HCT116 (cell line): ENCODE measurements at regions not wholly inside any gene's neighbourhood (a gene's known extent, or its start where the extent isn't known, plus 50 kb on each side); places are given as distances from the start of the nearest gene placed in this dataset.

Experiments
- ATAC-seq: fragments of 200-7000 bp; cut with Tn5 transposase; 2 replicates; pipeline ENCODE4 v1.9.1; 2020; ENCODE audit warnings: mild to moderate bottlenecking, moderate library complexity
- BruUV-seq: library from RNA; stranded (reverse); fragments of 400-500 nt; replicated peaks from 2 replicates; lab custom pipeline; 2021; lab: Mats Ljungman, UMichigan
- CTCF ChIA-PET: fragments of 300-600 bp; sonication (Branson Sonifier 250); formaldehyde crosslinking; loops from one replicate; lab custom pipeline; 2021; ENCODE audit warnings: antibody characterized with exemption; lab: Charles Lee
- POLR2A ChIA-PET: fragments of 300-600, 350-600 bp; sonication (Branson Sonifier 250); formaldehyde crosslinking; loops from one replicate; lab custom pipeline; 2021; ENCODE audit warnings: antibody characterized with exemption; lab: Charles Lee
- RAD21 ChIA-PET, 2 experiments: fragments of 300-600 bp; sonication (Branson Sonifier 250); formaldehyde crosslinking; loops; one replicate each; lab custom pipeline; 2023; ENCODE audit warnings: low total read pairs in 2 of 2; ENCODE audit not compliant: uncharacterized antibody in 2 of 2, unreplicated experiment in 2 of 2, low non-redundant PET in 1 of 2; lab: Charles Lee
- DNase-seq: peaks from one replicate; pipeline ENCODE4 v3.0.0-alpha.2; 2010; ENCODE audit warnings: low read depth, low spot score
- H2AFZ ChIP-seq: fragments of 200-600 bp; shearing (Covaris generic), sonication (generic); 2 replicates; pipeline ENCODE4 v1.6.1; 2017; ENCODE audit warnings: low read depth, mixed run types, mixed read lengths, antibody characterized with exemption, low read length; ENCODE audit not compliant: poor library complexity, severe bottlenecking
- H3K27ac ChIP-seq: 2 replicates; pipeline ENCODE4 v1.5.1; 2012; ENCODE audit warnings: low read depth, low read length
- H3K27me3 ChIP-seq: fragments of 200-600 bp; sonication (generic); 2 replicates; pipeline ENCODE4 v1.6.1; 2016; ENCODE audit warnings: mixed run types, low read length, mixed read lengths; ENCODE audit not compliant: insufficient read depth
- H3K36me3 ChIP-seq, 2 experiments: fragments of 200-500 bp in 1 of 2; fragments of 200-600 bp in 1 of 2; sonication (Bioruptor generic) in 1 of 2; sonication (generic) in 1 of 2; 2 replicates each; pipeline versions ENCODE4 v1.5.1 to v1.6.1; 2014 to 2016; ENCODE audit warnings: low read length in 2 of 2, inconsistent platforms in 1 of 2, mixed read lengths in 1 of 2, mixed run types in 1 of 2; ENCODE audit not compliant: insufficient read depth in 2 of 2, control insufficient read depth in 1 of 2
- H3K4me1 ChIP-seq, 2 experiments: fragments of 200-600 bp in 1 of 2; sonication (generic) in 1 of 2; 2 replicates each; pipeline versions ENCODE4 v1.5.1 to v1.6.1; 2012 to 2017; ENCODE audit warnings: low read length in 2 of 2, inconsistent platforms in 1 of 2, mild to moderate bottlenecking in 1 of 2, mixed read lengths in 1 of 2, mixed run types in 1 of 2, moderate library complexity in 1 of 2; ENCODE audit not compliant: insufficient read depth in 2 of 2, control insufficient read depth in 1 of 2
- H3K4me2 ChIP-seq: fragments of 200-600 bp; sonication (generic); 2 replicates; pipeline ENCODE4 v1.6.1; 2017; ENCODE audit warnings: mixed run types, low read length, mixed read lengths
- H3K4me3 ChIP-seq, 2 experiments: fragments of 200-600 bp in 1 of 2; sonication (generic) in 1 of 2; replicated peaks in 1 of 2; 2 replicates each; pipeline ENCODE4 v1.5.1; 2011 to 2016; ENCODE audit warnings: low read length in 2 of 2, control low read depth in 1 of 2, low read depth in 1 of 2, mild to moderate bottlenecking in 1 of 2, mixed read lengths in 1 of 2, mixed run types in 1 of 2
- H3K79me2 ChIP-seq: fragments of 200-600 bp; sonication (generic); 2 replicates; pipeline ENCODE4 v1.6.1; 2017; ENCODE audit warnings: mild to moderate bottlenecking, mixed run types, low read length, moderate library complexity, mixed read lengths; ENCODE audit not compliant: insufficient read depth
- H3K9ac ChIP-seq: fragments of 200-600 bp; sonication (generic); 2 replicates; pipeline ENCODE4 v1.6.1; 2016; ENCODE audit warnings: low read length, mixed read lengths
- H3K9me2 ChIP-seq: fragments of 200-600 bp; sonication (generic), shearing (Covaris generic); 2 replicates; pipeline ENCODE4 v1.6.1; 2017; ENCODE audit warnings: mixed run types, mild to moderate bottlenecking, moderate library complexity; ENCODE audit not compliant: insufficient read depth
- H3K9me3 ChIP-seq, 2 experiments: fragments of 200-500 bp in 1 of 2; fragments of 200-600 bp in 1 of 2; sonication (Bioruptor generic) in 1 of 2; sonication (generic) in 1 of 2; 2 replicates each; pipeline ENCODE4 v1.6.1; 2014 to 2017; ENCODE audit warnings: low read length in 2 of 2, mixed read lengths in 2 of 2, inconsistent platforms in 1 of 2, low read depth in 1 of 2, mild to moderate bottlenecking in 1 of 2, mixed run types in 1 of 2, moderate library complexity in 1 of 2; ENCODE audit not compliant: control insufficient read depth in 1 of 2, insufficient read depth in 1 of 2
- H4K20me1 ChIP-seq: fragments of 200-600 bp; sonication (generic), shearing (Covaris generic); 2 replicates; pipeline ENCODE4 v1.6.1; 2017; ENCODE audit warnings: mixed run types, mild to moderate bottlenecking, moderate library complexity; ENCODE audit not compliant: insufficient read depth
- CBX3 ChIP-seq: IDR thresholded peaks from 2 replicates; pipeline ENCODE4 v1.6.1; 2012; ENCODE audit warnings: low read depth
- CEBPB ChIP-seq: IDR thresholded peaks from 2 replicates; pipeline ENCODE4 v1.6.1; 2012; ENCODE audit warnings: low read depth
- EGR1 ChIP-seq: IDR thresholded peaks from 2 replicates; pipeline ENCODE4 v1.6.1; 2012; ENCODE audit warnings: low read depth
- ELF1 ChIP-seq: IDR thresholded peaks from 2 replicates; pipeline ENCODE4 v1.6.1; 2012; ENCODE audit warnings: low read depth, borderline replicate concordance
- EZH2phosphoT487 ChIP-seq: fragments of 200-600 bp; IDR thresholded peaks from 2 replicates; pipeline ENCODE4 v1.6.1; 2018; ENCODE audit warnings: antibody characterized with exemption, borderline replicate concordance
- FOSL1 ChIP-seq: IDR thresholded peaks from 2 replicates; pipeline ENCODE4 v1.6.1; 2012; ENCODE audit warnings: low read depth
- JUND ChIP-seq: IDR thresholded peaks from 2 replicates; pipeline ENCODE4 v1.6.1; 2012
- POLR2A ChIP-seq: IDR thresholded peaks from 2 replicates; pipeline ENCODE4 v1.7.0; 2011; ENCODE audit warnings: borderline replicate concordance; ENCODE audit not compliant: insufficient read depth, insufficient read length; ENCODE audit errors: extremely low read depth
- SIN3A ChIP-seq: IDR thresholded peaks from 2 replicates; pipeline ENCODE4 v1.6.1; 2012; ENCODE audit warnings: low read depth
- SRF ChIP-seq: IDR thresholded peaks from 2 replicates; pipeline ENCODE4 v1.6.1; 2012; ENCODE audit warnings: low read depth
- TCF7L2 ChIP-seq: IDR thresholded peaks from 2 replicates; pipeline ENCODE4 v1.7.0; 2011; ENCODE audit warnings: borderline replicate concordance, inconsistent platforms; ENCODE audit not compliant: insufficient read depth, insufficient read length; ENCODE audit errors: extremely low read depth
- YY1 ChIP-seq: IDR thresholded peaks from 2 replicates; pipeline ENCODE4 v1.6.1; 2011; ENCODE audit warnings: low read length, low read depth, moderate library complexity, mild to moderate bottlenecking; ENCODE audit not compliant: insufficient replicate concordance; ENCODE audit errors: extremely low read depth
- ZFX ChIP-seq: fragments of 450-650 bp; IDR thresholded peaks from 2 replicates; pipeline ENCODE4 v1.6.1; 2017
- ZNF274 ChIP-seq: fragments of 200-500 bp; sonication (Bioruptor generic); IDR thresholded peaks from 2 replicates; pipeline ENCODE4 v1.6.1; 2014; ENCODE audit warnings: mild to moderate bottlenecking, low read depth, low read length, inconsistent platforms
- intact Hi-C: fragments of 100-400 bp; cut with micrococcal nuclease; formaldehyde crosslinking; loops from 2 replicates; pipeline ENCODE4 v1.10.0; 2022
- TF ChIP-seq, protein P1 (sequence below): IDR thresholded peaks from 2 replicates; pipeline ENCODE4 v1.6.1; 2012
- TF ChIP-seq, protein P2 (sequence below): IDR thresholded peaks from 2 replicates; pipeline ENCODE4 v1.6.1; 2012; ENCODE audit warnings: low read depth

DNA sequence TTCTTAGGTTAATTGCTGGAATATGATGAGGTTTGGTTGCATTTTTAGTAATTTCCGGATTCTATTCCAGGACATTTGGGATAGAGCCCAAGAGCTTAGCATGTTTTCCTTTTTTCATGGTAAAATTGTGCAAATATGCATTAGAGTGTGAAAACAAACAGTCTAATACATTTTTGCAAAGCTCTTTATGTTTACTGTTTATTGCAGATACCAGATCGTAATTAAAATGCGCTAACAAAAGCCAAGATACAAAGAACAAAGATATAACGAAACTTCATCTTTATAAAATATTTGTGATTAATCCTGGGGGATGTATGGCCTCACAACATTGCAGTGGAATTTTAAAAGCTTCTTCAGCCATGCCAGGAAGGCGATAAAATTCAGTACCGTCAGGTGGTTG lies 94.5 kb upstream of the TBC1D5 start:
- RAD21 ChIA-PET = no interaction called here

DNA sequence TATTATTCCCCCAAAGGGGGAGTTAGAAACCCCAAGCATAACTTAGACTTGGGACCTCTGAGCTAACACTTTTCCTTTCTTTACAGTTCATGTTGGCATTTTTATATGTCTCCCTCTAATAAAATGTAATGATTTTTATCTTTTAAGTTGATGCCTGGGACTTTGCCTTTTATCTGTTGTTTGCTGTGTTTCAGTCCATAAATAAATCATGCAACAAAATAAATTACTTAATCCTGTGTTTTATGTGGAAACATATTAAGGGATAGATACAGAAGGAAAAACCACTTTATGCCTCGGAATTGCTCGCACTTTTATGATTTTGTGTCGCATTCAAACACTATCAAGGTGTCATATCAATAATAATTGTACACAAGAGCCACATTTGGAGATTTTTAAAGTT lies 93.7 kb upstream of the TBC1D5 start:
- BruUV-seq = no TSS peak
- no peak for TF ChIP-seq ZNF274
- no peak for TF ChIP-seq CBX3
- TF ChIP-seq YY1 = no peak
- TF ChIP-seq ELF1 = no peak
- no peak for TF ChIP-seq EZH2phosphoT487
- no peak for TF ChIP-seq EGR1
- no peak for TF ChIP-seq ZFX
- TF ChIP-seq SIN3A = no peak
- TF ChIP-seq FOSL1 = no peak
- no peak for TF ChIP-seq SRF
- TF ChIP-seq, protein P1, sequence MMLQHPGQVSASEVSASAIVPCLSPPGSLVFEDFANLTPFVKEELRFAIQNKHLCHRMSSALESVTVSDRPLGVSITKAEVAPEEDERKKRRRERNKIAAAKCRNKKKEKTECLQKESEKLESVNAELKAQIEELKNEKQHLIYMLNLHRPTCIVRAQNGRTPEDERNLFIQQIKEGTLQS = no peak
- no peak for TF ChIP-seq POLR2A
- no peak for TF ChIP-seq TCF7L2
- no peak for TF ChIP-seq JUND
- no peak for TF ChIP-seq CEBPB

More for the DNA sequence above, 94.5 kb upstream of the TBC1D5 start:
- intact Hi-C loops = no loop called here
- H3K9me2 ChIP-seq = no peaks in the 10 kb centered on the region
- TF ChIP-seq, protein P2, sequence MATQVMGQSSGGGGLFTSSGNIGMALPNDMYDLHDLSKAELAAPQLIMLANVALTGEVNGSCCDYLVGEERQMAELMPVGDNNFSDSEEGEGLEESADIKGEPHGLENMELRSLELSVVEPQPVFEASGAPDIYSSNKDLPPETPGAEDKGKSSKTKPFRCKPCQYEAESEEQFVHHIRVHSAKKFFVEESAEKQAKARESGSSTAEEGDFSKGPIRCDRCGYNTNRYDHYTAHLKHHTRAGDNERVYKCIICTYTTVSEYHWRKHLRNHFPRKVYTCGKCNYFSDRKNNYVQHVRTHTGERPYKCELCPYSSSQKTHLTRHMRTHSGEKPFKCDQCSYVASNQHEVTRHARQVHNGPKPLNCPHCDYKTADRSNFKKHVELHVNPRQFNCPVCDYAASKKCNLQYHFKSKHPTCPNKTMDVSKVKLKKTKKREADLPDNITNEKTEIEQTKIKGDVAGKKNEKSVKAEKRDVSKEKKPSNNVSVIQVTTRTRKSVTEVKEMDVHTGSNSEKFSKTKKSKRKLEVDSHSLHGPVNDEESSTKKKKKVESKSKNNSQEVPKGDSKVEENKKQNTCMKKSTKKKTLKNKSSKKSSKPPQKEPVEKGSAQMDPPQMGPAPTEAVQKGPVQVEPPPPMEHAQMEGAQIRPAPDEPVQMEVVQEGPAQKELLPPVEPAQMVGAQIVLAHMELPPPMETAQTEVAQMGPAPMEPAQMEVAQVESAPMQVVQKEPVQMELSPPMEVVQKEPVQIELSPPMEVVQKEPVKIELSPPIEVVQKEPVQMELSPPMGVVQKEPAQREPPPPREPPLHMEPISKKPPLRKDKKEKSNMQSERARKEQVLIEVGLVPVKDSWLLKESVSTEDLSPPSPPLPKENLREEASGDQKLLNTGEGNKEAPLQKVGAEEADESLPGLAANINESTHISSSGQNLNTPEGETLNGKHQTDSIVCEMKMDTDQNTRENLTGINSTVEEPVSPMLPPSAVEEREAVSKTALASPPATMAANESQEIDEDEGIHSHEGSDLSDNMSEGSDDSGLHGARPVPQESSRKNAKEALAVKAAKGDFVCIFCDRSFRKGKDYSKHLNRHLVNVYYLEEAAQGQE = no peak
- TF ChIP-seq YY1 (no peak), ELF1 (no peak), POLR2A (no peak), EGR1 (no peak)
- TF ChIP-seq, all 23 proteins: peak for 0
- no TSS peak for BruUV-seq
- ChIA-PET CTCF (interaction anchor here (1.7 kb wide), 1 partner anchor 192 kb away, joined by 4 read pairs; no protein-coding TSS in a partner anchor), POLR2A (no interaction called here)
- no peak overlapping the region for H3K27ac ChIP-seq
- H3K4me1 ChIP-seq = peaks cover 0 to 7% of the 10 kb centered on the region in 2 experiments; a peak in 1 of 4 replicates
- no peak for DNase-seq
- no peaks in the 10 kb centered on the region for H3K27me3 ChIP-seq
- no peak overlapping the region for H2AFZ ChIP-seq
- no peaks in the 10 kb centered on the region for H3K79me2 ChIP-seq
- no peak overlapping the region for H3K4me3 ChIP-seq
- H3K4me2 ChIP-seq = no peak overlapping the region
- no peak overlapping the region for H3K9ac ChIP-seq
- H4K20me1 ChIP-seq = no peaks in the 10 kb centered on the region
- no peak for ATAC-seq
- H3K9me3 ChIP-seq = no peaks in the 10 kb centered on the region
- H3K36me3 ChIP-seq = no peaks in the 10 kb centered on the region

More for the DNA sequence above, 93.7 kb upstream of the TBC1D5 start:
- no peaks in the 10 kb centered on the region for H4K20me1 ChIP-seq
- peaks cover 0 to 7% of the 10 kb centered on the region in 2 experiments; a peak in 1 of 4 replicates for H3K4me1 ChIP-seq
- H3K79me2 ChIP-seq = no peaks in the 10 kb centered on the region
- no peaks in the 10 kb centered on the region for H3K9me2 ChIP-seq
- H3K4me3 ChIP-seq = no peak overlapping the region
- DNase-seq (no peak), ATAC-seq (no peak)
- intact Hi-C loops = no loop called here
- H3K27ac ChIP-seq = no peak overlapping the region
- no peaks in the 10 kb centered on the region for H3K36me3 ChIP-seq
- no peaks in the 10 kb centered on the region for H3K9me3 ChIP-seq
- ChIA-PET POLR2A (no interaction called here), CTCF (no interaction called here), RAD21 (no interaction called here)
- no peak overlapping the region for H3K9ac ChIP-seq
- H3K27me3 ChIP-seq = no peaks in the 10 kb centered on the region
- H2AFZ ChIP-seq = no peak overlapping the region
- no peak overlapping the region for H3K4me2 ChIP-seq
